Astrocyte (in vitro differentiated cells and primary cell): ENCODE measurements at regions not wholly inside any gene's neighbourhood (a gene's known extent, or its start where the extent isn't known, plus 50 kb on each side); places are given as distances from the start of the nearest gene placed in this dataset.

Experiments
- DNase-seq: peaks from one replicate; pipeline ENCODE4 v3.0.0-alpha.2; 2010; ENCODE audit warnings: low read depth
- FAIRE-seq: peaks from 2 replicates; lab custom pipeline; 2011; peaks lifted over from hg19 to GRCh38; lab: Jason Lieb, UNC
- H2AFZ ChIP-seq: 2 replicates; pipeline ENCODE4 v1.6.0; 2012; ENCODE audit warnings: low read depth, low read length, inconsistent platforms
- H3K27ac ChIP-seq: 2 replicates; pipeline ENCODE4 v1.5.1; 2011; ENCODE audit warnings: low read depth, low read length, inconsistent platforms
- H3K27me3 ChIP-seq: 2 replicates; pipeline ENCODE4 v1.6.0; 2011; ENCODE audit warnings: low read length, inconsistent platforms; ENCODE audit not compliant: insufficient read depth
- H3K36me3 ChIP-seq: 2 replicates; pipeline ENCODE4 v1.5.1; 2011; ENCODE audit warnings: low read length, inconsistent platforms; ENCODE audit not compliant: insufficient read depth
- H3K4me1 ChIP-seq: 2 replicates; pipeline ENCODE4 v1.5.1; 2011; ENCODE audit warnings: low read length, inconsistent platforms; ENCODE audit not compliant: insufficient read depth
- H3K4me2 ChIP-seq: 2 replicates; pipeline ENCODE4 v1.6.0; 2012; ENCODE audit warnings: low read length, inconsistent platforms
- H3K4me3 ChIP-seq: 2 replicates; pipeline ENCODE4 v1.5.1; 2011; ENCODE audit warnings: low read depth, mild to moderate bottlenecking, low read length, inconsistent platforms; ENCODE audit not compliant: insufficient read depth
- H3K79me2 ChIP-seq: 2 replicates; pipeline ENCODE4 v1.6.0; 2012; ENCODE audit warnings: mild to moderate bottlenecking, low read length, inconsistent platforms; ENCODE audit not compliant: insufficient read depth
- H3K9ac ChIP-seq: 2 replicates; pipeline ENCODE4 v1.6.0; 2012; ENCODE audit warnings: mild to moderate bottlenecking, low read length, inconsistent platforms
- H3K9me3 ChIP-seq: 2 replicates; pipeline ENCODE4 v1.5.1; 2012; ENCODE audit warnings: low read depth, mild to moderate bottlenecking, low read length, inconsistent platforms; ENCODE audit not compliant: insufficient read depth
- H4K20me1 ChIP-seq: 2 replicates; pipeline ENCODE4 v1.6.0; 2012; ENCODE audit warnings: low read length, inconsistent platforms; ENCODE audit not compliant: insufficient read depth
- H3K27ac Mint-ChIP-seq: one replicate; pipeline ENCODE4 v1.8.0; 2021; ENCODE audit warnings: mild to moderate bottlenecking, mixed read lengths; ENCODE audit not compliant: unreplicated experiment
- H3K27me3 Mint-ChIP-seq: one replicate; pipeline ENCODE4 v1.8.0; 2021; ENCODE audit warnings: low read depth, mixed read lengths; ENCODE audit not compliant: unreplicated experiment
- H3K36me3 Mint-ChIP-seq: one replicate; pipeline ENCODE4 v1.8.0; 2021; ENCODE audit warnings: low read depth, mixed read lengths; ENCODE audit not compliant: unreplicated experiment
- H3K4me1 Mint-ChIP-seq: one replicate; pipeline ENCODE4 v1.8.0; 2021; ENCODE audit warnings: low read depth, mixed read lengths; ENCODE audit not compliant: unreplicated experiment
- H3K4me3 Mint-ChIP-seq: one replicate; pipeline ENCODE4 v1.8.0; 2021; ENCODE audit warnings: mild to moderate bottlenecking, moderate library complexity, mixed read lengths; ENCODE audit not compliant: unreplicated experiment
- H3K9me3 Mint-ChIP-seq: one replicate; pipeline ENCODE4 v1.8.0; 2021; ENCODE audit warnings: mild to moderate bottlenecking, mixed read lengths; ENCODE audit not compliant: unreplicated experiment
- EZH2 ChIP-seq: IDR thresholded peaks from 2 replicates; pipeline ENCODE4 v1.6.1; 2012; ENCODE audit warnings: mild to moderate bottlenecking, low read length, inconsistent platforms; ENCODE audit not compliant: insufficient read depth
- TF ChIP-seq, protein P1 (sequence below): IDR thresholded peaks from 2 replicates; pipeline ENCODE4 v1.5.1; 2011; ENCODE audit warnings: low read depth, mild to moderate bottlenecking, inconsistent platforms, low read length, moderate library complexity; ENCODE audit not compliant: insufficient read depth

GRCh38 chr11:131036514-131036913 is 120.2 kb upstream of the SNX19 start:
- Histone ChIP-seq H3K79me2 (no peaks in the 10 kb centered on the region), H3K36me3 (no peaks in the 10 kb centered on the region), H2AFZ (no peak overlapping the region), H3K4me1 (peaks cover 15% of the 10 kb centered on the region), H3K27ac (no peak overlapping the region), H4K20me1 (no peaks in the 10 kb centered on the region), H3K27me3 (no peaks in the 10 kb centered on the region), H3K9me3 (no peaks in the 10 kb centered on the region), H3K9ac (no peak overlapping the region), H3K4me2 (no peak overlapping the region), H3K4me3 (no peak overlapping the region)
- H3K9me3 Mint-ChIP-seq = peaks cover 7% of the 10 kb centered on the region
- peak overlapping the region; percentile 8 for H3K27ac Mint-ChIP-seq
- DNase-seq (no peak), FAIRE-seq (no peak)
- peaks cover 3% of the 10 kb centered on the region for H3K27me3 Mint-ChIP-seq
- peaks cover 18% of the 10 kb centered on the region for H3K4me1 Mint-ChIP-seq
- peaks cover 2% of the 10 kb centered on the region for H3K36me3 Mint-ChIP-seq
- H3K4me3 Mint-ChIP-seq = no peak overlapping the region
- TF ChIP-seq, protein P1, sequence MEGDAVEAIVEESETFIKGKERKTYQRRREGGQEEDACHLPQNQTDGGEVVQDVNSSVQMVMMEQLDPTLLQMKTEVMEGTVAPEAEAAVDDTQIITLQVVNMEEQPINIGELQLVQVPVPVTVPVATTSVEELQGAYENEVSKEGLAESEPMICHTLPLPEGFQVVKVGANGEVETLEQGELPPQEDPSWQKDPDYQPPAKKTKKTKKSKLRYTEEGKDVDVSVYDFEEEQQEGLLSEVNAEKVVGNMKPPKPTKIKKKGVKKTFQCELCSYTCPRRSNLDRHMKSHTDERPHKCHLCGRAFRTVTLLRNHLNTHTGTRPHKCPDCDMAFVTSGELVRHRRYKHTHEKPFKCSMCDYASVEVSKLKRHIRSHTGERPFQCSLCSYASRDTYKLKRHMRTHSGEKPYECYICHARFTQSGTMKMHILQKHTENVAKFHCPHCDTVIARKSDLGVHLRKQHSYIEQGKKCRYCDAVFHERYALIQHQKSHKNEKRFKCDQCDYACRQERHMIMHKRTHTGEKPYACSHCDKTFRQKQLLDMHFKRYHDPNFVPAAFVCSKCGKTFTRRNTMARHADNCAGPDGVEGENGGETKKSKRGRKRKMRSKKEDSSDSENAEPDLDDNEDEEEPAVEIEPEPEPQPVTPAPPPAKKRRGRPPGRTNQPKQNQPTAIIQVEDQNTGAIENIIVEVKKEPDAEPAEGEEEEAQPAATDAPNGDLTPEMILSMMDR = no peak
- no peak for TF ChIP-seq EZH2

DNA sequence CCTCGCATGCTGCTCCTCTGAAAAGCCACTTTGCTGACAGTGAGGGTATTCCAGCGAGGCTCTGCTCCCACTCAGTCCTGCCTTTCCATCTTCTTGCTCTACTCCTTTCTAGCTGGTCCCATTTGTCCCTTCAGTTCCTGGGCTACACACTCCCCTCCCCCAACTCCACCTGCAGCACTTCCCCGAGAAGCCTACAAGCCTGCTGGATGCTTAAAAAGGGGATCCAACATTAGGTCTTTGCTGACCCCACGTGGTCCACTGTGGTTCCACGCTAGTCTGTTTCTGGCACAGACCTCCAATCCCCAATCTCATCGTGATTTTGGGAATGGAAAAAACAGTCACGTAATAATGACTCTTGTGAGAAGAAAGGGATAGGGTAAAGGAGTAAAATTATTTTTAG is 121.6 kb upstream of the SNX19 start:
- Histone ChIP-seq H3K27ac (no peak overlapping the region), H3K27me3 (no peaks in the 10 kb centered on the region), H3K4me1 (peaks cover 11% of the 10 kb centered on the region), H3K4me2 (no peak overlapping the region), H4K20me1 (no peaks in the 10 kb centered on the region), H3K36me3 (no peaks in the 10 kb centered on the region), H2AFZ (no peak overlapping the region), H3K4me3 (no peak overlapping the region), H3K9me3 (no peaks in the 10 kb centered on the region), H3K9ac (no peak overlapping the region), H3K79me2 (no peaks in the 10 kb centered on the region)
- Mint-ChIP-seq H3K4me1 (peaks cover 12% of the 10 kb centered on the region), H3K36me3 (peaks cover 2% of the 10 kb centered on the region), H3K4me3 (no peak overlapping the region), H3K27me3 (peaks cover 5% of the 10 kb centered on the region), H3K9me3 (peaks cover 4% of the 10 kb centered on the region), H3K27ac (no peak overlapping the region)
- no peak for TF ChIP-seq EZH2
- TF ChIP-seq, protein P1 = peak; percentile 3
- no peak for DNase-seq
- no peak for FAIRE-seq

DNA sequence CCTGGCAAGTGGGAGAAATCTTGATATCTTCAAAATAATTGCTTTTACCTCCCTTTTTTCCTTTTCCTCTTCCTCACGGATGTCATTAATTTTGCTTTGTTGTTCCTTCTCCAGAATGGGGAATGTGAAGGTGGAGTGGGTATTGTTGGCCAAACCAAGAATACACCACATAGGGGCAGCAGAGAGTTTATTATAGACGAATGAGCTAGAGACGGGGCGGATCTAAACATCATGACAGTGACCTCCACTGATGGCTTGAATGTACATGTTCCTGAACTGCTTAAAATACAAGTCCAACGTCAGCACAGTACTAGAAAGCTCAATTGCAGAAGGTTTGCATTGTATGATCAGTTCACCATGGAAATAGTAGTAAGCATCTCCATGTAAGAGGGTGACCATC is 122.3 kb upstream of the SNX19 start:
- Histone ChIP-seq H3K4me2 (no peak overlapping the region), H3K9ac (no peak overlapping the region), H3K27ac (no peak overlapping the region), H3K36me3 (no peaks in the 10 kb centered on the region), H4K20me1 (no peaks in the 10 kb centered on the region), H3K4me1 (peaks cover 5% of the 10 kb centered on the region), H3K4me3 (no peak overlapping the region), H3K9me3 (no peaks in the 10 kb centered on the region), H3K27me3 (no peaks in the 10 kb centered on the region), H3K79me2 (no peaks in the 10 kb centered on the region), H2AFZ (no peak overlapping the region)
- DNase-seq (no peak), FAIRE-seq (peak; percentile 23)
- Mint-ChIP-seq H3K9me3 (peaks cover 4% of the 10 kb centered on the region), H3K4me1 (peaks cover 8% of the 10 kb centered on the region), H3K27me3 (peaks cover 5% of the 10 kb centered on the region), H3K36me3 (peaks cover 2% of the 10 kb centered on the region), H3K4me3 (no peak overlapping the region), H3K27ac (no peak overlapping the region)
- TF ChIP-seq EZH2 = no peak
- TF ChIP-seq, protein P1 = peak; percentile 15
